K562 (cell line): ENCODE measurements at regions not wholly inside any gene's neighbourhood (a gene's known extent, or its start where the extent isn't known, plus 50 kb on each side); places are given as distances from the start of the nearest gene placed in this dataset.

ENCODE experiments used
- ATAC-seq: fragments of 200-7000 bp; cut with Tn5 transposase; 3 replicates; pipeline ENCODE4 v1.9.1; 2020; ENCODE audit warnings: moderate library complexity
- BruUV-seq: library from RNA; stranded (reverse); fragments of 400-500 nt; replicated peaks from 2 replicates; lab custom pipeline; 2021; lab: Mats Ljungman, UMichigan
- CTCF ChIA-PET: fragments of 300-600 bp; formaldehyde crosslinking; extraction: SDS; loops from one replicate; lab custom pipeline; 2021; ENCODE audit warnings: low intra/inter-chr PET ratio; lab: Yijun Ruan, JAX
- POLR2A ChIA-PET: fragments of 300-600, 350-650 bp; sonication (Branson Sonifier 250); formaldehyde crosslinking; extraction: SDS; loops from one replicate; lab custom pipeline; 2021; ENCODE audit warnings: antibody characterized with exemption, inconsistent platforms; lab: Yijun Ruan, JAX
- DNase-seq, 4 experiments: peaks; one replicate each; pipeline versions ENCODE4 v3.0.0 to v3.0.0-alpha.2; 2011 to 2018; ENCODE audit warnings: low spot score in 3 of 4, mixed read lengths in 3 of 4; ENCODE audit errors: extremely low read depth in 1 of 4
- FAIRE-seq: peaks from 2 replicates; lab custom pipeline; 2011; peaks lifted over from hg19 to GRCh38; lab: Jason Lieb, UNC
- H2AFZ ChIP-seq: 2 replicates; pipeline ENCODE4 v1.6.0; 2011; ENCODE audit warnings: low read depth, low read length, control low read depth, inconsistent platforms
- H3K27ac ChIP-seq: fragments of 200-600 bp; 3 replicates; pipeline ENCODE4 v1.8.0; 2011; ENCODE audit warnings: low read depth, mild to moderate bottlenecking, control low read depth, inconsistent platforms, low read length, moderate library complexity, mixed read lengths; ENCODE audit errors: extremely low read depth
- H3K27me3 ChIP-seq, 2 experiments: fragments of 300-600 bp in 1 of 2; 2 replicates in 1 of 2; 3 replicates in 1 of 2; pipeline versions ENCODE4 v1.6.0 to v1.8.0; 2011; ENCODE audit warnings: inconsistent platforms in 2 of 2, low read length in 2 of 2, mild to moderate bottlenecking in 1 of 2, mixed read lengths in 1 of 2, moderate library complexity in 1 of 2; ENCODE audit not compliant: control insufficient read depth in 2 of 2, insufficient read depth in 2 of 2
- H3K36me3 ChIP-seq: fragments of 300-600 bp; 3 replicates; pipeline ENCODE4 v1.8.0; 2011; ENCODE audit warnings: mild to moderate bottlenecking, low read length, inconsistent platforms; ENCODE audit not compliant: control insufficient read depth, insufficient read depth
- H3K4me1 ChIP-seq, 2 experiments: fragments of 200-600 bp in 1 of 2; replicated peaks in 1 of 2; 2 replicates in 1 of 2; 3 replicates in 1 of 2; pipeline versions ENCODE4 v1.5.1 to v1.8.0; 2011; ENCODE audit warnings: inconsistent platforms in 2 of 2, low read length in 2 of 2, mild to moderate bottlenecking in 1 of 2, mixed read lengths in 1 of 2, moderate library complexity in 1 of 2; ENCODE audit not compliant: control insufficient read depth in 2 of 2, insufficient read depth in 2 of 2
- H3K4me2 ChIP-seq: 2 replicates; pipeline ENCODE4 v1.6.1; 2011; ENCODE audit warnings: low read length, control low read depth, inconsistent platforms, mixed read lengths; ENCODE audit not compliant: insufficient read depth
- H3K4me3 ChIP-seq: fragments of 200-600 bp; sonication (generic), shearing (Covaris generic); 2 replicates; pipeline ENCODE4 v1.5.1; 2016; ENCODE audit warnings: control low read depth, inconsistent platforms
- H3K79me2 ChIP-seq: fragments of 200-600 bp; 3 replicates; pipeline ENCODE4 v1.8.0; 2011; ENCODE audit warnings: low read length, inconsistent platforms; ENCODE audit not compliant: control insufficient read depth, insufficient read depth
- H3K9ac ChIP-seq, 2 experiments: 2 replicates each; pipeline versions ENCODE4 v1.6.0 to v1.6.1; 2011; ENCODE audit warnings: low read depth in 2 of 2, low read length in 2 of 2, control low read depth in 1 of 2, inconsistent platforms in 1 of 2, mild to moderate bottlenecking in 1 of 2, mixed read lengths in 1 of 2; ENCODE audit not compliant: insufficient read depth in 1 of 2
- H3K9me1 ChIP-seq: one replicate; pipeline ENCODE4 v1.6.0; 2011; ENCODE audit warnings: inconsistent platforms, mild to moderate bottlenecking, low read length, moderate library complexity; ENCODE audit not compliant: control insufficient read depth, insufficient read depth
- H3K9me3 ChIP-seq: replicated peaks from 2 replicates; pipeline ENCODE4 v1.5.1; 2011; ENCODE audit warnings: low read depth, low read length, inconsistent platforms; ENCODE audit not compliant: control insufficient read depth, insufficient read depth
- H4K20me1 ChIP-seq: replicated peaks from 2 replicates; pipeline ENCODE4 v1.6.1; 2011; ENCODE audit warnings: low read length, inconsistent platforms, mixed read lengths; ENCODE audit not compliant: control insufficient read depth, insufficient read depth
- FOXK1 ChIP-seq: sonication (generic); formaldehyde crosslinking; IDR thresholded peaks from 2 replicates; pipeline ENCODE4 v1.8.0; 2022; ENCODE audit warnings: missing genetic modification reagents, mild to moderate bottlenecking, borderline replicate concordance
- GATA2 ChIP-seq: sonication (generic); formaldehyde crosslinking; IDR thresholded peaks from 2 replicates; pipeline ENCODE4 v1.4.0; 2020; ENCODE audit warnings: mild to moderate bottlenecking, missing genetic modification reagents
- PATZ1 ChIP-seq: fragments of 250-450 bp; sonication (Bioruptor Pico); IDR thresholded peaks from 2 replicates; pipeline ENCODE4 v1.5.0; 2020; ENCODE audit warnings: mild to moderate bottlenecking, borderline replicate concordance
- RBM22 ChIP-seq: fragments of 200-400 bp; formaldehyde crosslinking; IDR thresholded peaks from 2 replicates; pipeline ENCODE4 v1.6.1; 2018; ENCODE audit warnings: low read length, low read depth; ENCODE audit not compliant: poor library complexity, severe bottlenecking
- SIX5 ChIP-seq, 2 experiments: IDR thresholded peaks; 2 replicates each; pipeline ENCODE4 v1.6.1; 2011; ENCODE audit warnings: low read length in 2 of 2, borderline replicate concordance in 1 of 2, low read depth in 1 of 2, mild to moderate bottlenecking in 1 of 2, moderate library complexity in 1 of 2; ENCODE audit not compliant: insufficient read depth in 1 of 2
- SNRNP70 ChIP-seq: fragments of 200-400 bp; formaldehyde crosslinking; optimal IDR thresholded peaks from 2 replicates; pipeline ENCODE3; 2017; ENCODE audit warnings: low read depth, low read length
- ZNF280B ChIP-seq: fragments of 250-450 bp; sonication (Bioruptor Pico); IDR thresholded peaks from 2 replicates; pipeline ENCODE4 v1.5.1; 2021; ENCODE audit warnings: mild to moderate bottlenecking
- ZNF324 ChIP-seq: fragments of 250-450 bp; sonication (Bioruptor Pico); IDR thresholded peaks from 2 replicates; pipeline ENCODE4 v1.4.0; 2020; ENCODE audit warnings: mild to moderate bottlenecking
- ZNF699 ChIP-seq: fragments of 250-450 bp; sonication (Bioruptor Pico); IDR thresholded peaks from 2 replicates; pipeline ENCODE4 v1.8.0; 2021; ENCODE audit warnings: mild to moderate bottlenecking, moderate library complexity; ENCODE audit not compliant: insufficient replicate concordance
- WGBS: fragments of 100-300 bp; shearing (Covaris generic); methylation state at CpG from one replicate; pipeline ENCODE4 v1.1.6; 2016; ENCODE audit warnings: low coverage, mixed read lengths; ENCODE audit not compliant: insufficient coverage; ENCODE audit errors: missing lambda C conversion rate; 5-methylcytosine and 5-hydroxymethylcytosine counted together
- in situ Hi-C: fragments of 300-500 bp; cut with MboI; formaldehyde crosslinking; loops from 4 replicates; pipeline ENCODE4 v1.15.0; 2018; ENCODE audit warnings: inconsistent platforms, mixed read lengths
- intact Hi-C: fragments of 100-400 bp; cut with micrococcal nuclease; formaldehyde crosslinking; loops from 2 replicates; pipeline ENCODE4 v1.14.2; 2022
- TF ChIP-seq, protein P1 (sequence below): sonication (generic); formaldehyde crosslinking; IDR thresholded peaks from 2 replicates; pipeline ENCODE4 v1.8.1; 2023; ENCODE audit warnings: mild to moderate bottlenecking, missing genetic modification reagents

DNA sequence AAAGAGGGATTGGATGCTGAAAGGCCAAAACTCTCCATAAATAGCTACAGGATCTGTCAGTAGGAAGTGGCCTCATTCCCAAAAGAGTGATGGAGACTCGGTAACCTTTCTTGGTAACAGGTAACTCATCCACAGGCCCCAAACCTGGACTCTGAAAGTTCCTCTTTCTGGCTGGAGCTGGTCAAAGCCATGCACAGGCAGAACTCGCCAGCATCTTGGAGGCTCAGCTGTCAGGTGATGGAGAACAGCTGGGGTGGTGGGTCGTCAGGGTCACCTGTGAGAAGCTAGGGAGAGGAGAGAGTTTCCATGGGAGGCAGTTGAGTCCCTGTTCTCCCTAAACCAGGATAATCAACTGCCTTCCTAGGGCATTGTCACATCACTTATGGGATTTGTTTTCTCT is 354.3 kb upstream of the GATB start:
- Histone ChIP-seq H3K9me3 (no peaks in the 10 kb centered on the region), H3K4me3 (no peak overlapping the region), H3K9me1 (no peaks in the 10 kb centered on the region), H3K79me2 (no peaks in the 10 kb centered on the region), H3K4me1 (no peaks in the 10 kb centered on the region), H4K20me1 (no peaks in the 10 kb centered on the region), H2AFZ (no peak overlapping the region), H3K9ac (no peak overlapping the region), H3K27me3 (peaks cover 8 to 39% of the 10 kb centered on the region in 2 experiments; a peak in 4 of 5 replicates), H3K27ac (no peak overlapping the region), H3K4me2 (no peak overlapping the region), H3K36me3 (no peaks in the 10 kb centered on the region)
- FAIRE-seq (no peak), ATAC-seq (no peak), DNase-seq (no peak)
- ChIA-PET POLR2A (interaction anchor here (0.5 kb wide), 1 partner anchor 275 kb away, joined by 3 read pairs; no protein-coding TSS in a partner anchor), CTCF (no interaction called here)
- no TSS peak for BruUV-seq
- WGBS, result 0% methylated on average over 3 of the region's 3 CpGs
- intact Hi-C loops (no loop called here), in situ Hi-C loops (no loop called here)
- TF ChIP-seq RBM22 (no peak), GATA2 (no peak), PATZ1 (CRISPR knock-in tag) (no peak), ZNF699 (CRISPR knock-in tag) (no peak), ZNF280B (no peak), SIX5 (IDR thresholded peaks at IDR 0.05; ENCODE audit: borderline replicate concordance in 1 of 2, insufficient read depth in 1 of 2, low read depth in 1 of 2, low read length in 2 of 2) (no peak), ZNF324 (CRISPR knock-in tag) (no peak), SNRNP70 (no peak), FOXK1 (CRISPR knock-in tag) (no peak)
- TF ChIP-seq, protein P1, sequence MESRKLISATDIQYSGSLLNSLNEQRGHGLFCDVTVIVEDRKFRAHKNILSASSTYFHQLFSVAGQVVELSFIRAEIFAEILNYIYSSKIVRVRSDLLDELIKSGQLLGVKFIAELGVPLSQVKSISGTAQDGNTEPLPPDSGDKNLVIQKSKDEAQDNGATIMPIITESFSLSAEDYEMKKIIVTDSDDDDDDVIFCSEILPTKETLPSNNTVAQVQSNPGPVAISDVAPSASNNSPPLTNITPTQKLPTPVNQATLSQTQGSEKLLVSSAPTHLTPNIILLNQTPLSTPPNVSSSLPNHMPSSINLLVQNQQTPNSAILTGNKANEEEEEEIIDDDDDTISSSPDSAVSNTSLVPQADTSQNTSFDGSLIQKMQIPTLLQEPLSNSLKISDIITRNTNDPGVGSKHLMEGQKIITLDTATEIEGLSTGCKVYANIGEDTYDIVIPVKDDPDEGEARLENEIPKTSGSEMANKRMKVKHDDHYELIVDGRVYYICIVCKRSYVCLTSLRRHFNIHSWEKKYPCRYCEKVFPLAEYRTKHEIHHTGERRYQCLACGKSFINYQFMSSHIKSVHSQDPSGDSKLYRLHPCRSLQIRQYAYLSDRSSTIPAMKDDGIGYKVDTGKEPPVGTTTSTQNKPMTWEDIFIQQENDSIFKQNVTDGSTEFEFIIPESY, result no peak
